GM12864 (cell line): ENCODE measurements at regions not wholly inside any gene's neighbourhood (a gene's known extent, or its start where the extent isn't known, plus 50 kb on each side); places are given as distances from the start of the nearest gene placed in this dataset.

Experiments used
- DNase-seq: peaks from one replicate; pipeline ENCODE4 v3.0.0-alpha.2; 2011; ENCODE audit warnings: low read depth
- H3K4me3 ChIP-seq: 2 replicates; pipeline ENCODE4 v1.5.1; 2011; ENCODE audit warnings: mild to moderate bottlenecking, low read depth, low read length, control low read depth
- CTCF ChIP-seq: IDR thresholded peaks from 2 replicates; pipeline ENCODE4 v1.5.1; 2011; ENCODE audit warnings: low read depth, mild to moderate bottlenecking, moderate library complexity, low read length, control low read depth, inconsistent platforms; ENCODE audit errors: missing control alignments

- no peak overlapping the region for H3K4me3 ChIP-seq
- no peak for TF ChIP-seq CTCF
- no peak for DNase-seq
These were observed 457.7 kb upstream of the SPRY2 start for GRCh38 chr13:80798576-80799133.

- no peak for DNase-seq
- no peak for TF ChIP-seq CTCF
- H3K4me3 ChIP-seq, result no peak overlapping the region
These were observed 446.7 kb upstream of the SPRY2 start for GRCh38 chr13:80787604-80788003.

DNA sequence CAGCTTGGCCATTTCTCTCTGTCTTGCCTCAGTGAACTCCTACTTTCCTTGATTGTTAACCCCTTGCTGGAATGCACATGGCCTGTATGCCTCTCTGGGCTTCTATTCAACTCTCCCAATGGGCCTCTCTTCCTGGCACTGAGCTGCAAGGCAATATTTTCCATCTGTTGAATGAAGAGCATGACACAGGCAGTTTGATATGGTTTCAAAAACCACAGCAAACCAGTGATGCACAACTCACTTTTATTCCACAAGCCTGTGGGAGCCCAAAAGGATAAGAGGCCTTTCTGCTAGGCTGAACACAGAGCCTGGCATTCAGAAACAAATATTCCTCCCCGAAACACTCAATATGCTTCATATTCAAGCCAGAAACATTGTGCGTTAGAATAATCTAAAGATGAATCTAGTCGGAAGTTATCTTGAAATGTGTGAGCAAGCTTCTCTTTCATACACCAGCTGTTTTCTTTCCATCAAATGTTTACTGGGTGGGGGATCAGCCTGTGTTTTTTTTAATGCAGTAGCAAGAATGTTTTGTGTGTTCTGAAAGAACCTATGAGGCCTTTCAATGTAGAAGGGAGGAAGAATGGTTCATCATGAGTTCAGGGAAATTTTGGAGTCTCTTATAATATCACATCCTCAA is 443.1 kb upstream of the SPRY2 start:
- no peak for DNase-seq
- TF ChIP-seq CTCF, result no peak
- no peak overlapping the region for H3K4me3 ChIP-seq

- TF ChIP-seq CTCF, result no peak
- no peak for DNase-seq
- no peak overlapping the region for H3K4me3 ChIP-seq
These were observed 441.5 kb upstream of the SPRY2 start for GRCh38 chr13:80782441-80782840.

GRCh38 chr13:80778297-80778696 is 437.4 kb upstream of the SPRY2 start:
- no peak overlapping the region for H3K4me3 ChIP-seq
- no peak for TF ChIP-seq CTCF

GRCh38 chr13:80757694-80758093 is 416.8 kb upstream of the SPRY2 start:
- TF ChIP-seq CTCF, result no peak
- DNase-seq, result no peak
- no peak overlapping the region for H3K4me3 ChIP-seq

More at GRCh38 chr13:80778297-80778696, 437.4 kb upstream of the SPRY2 start:
- no peak for DNase-seq

GRCh38 chr13:80755910-80756309 is 415.0 kb upstream of the SPRY2 start:
- no peak overlapping the region for H3K4me3 ChIP-seq

More at GRCh38 chr13:80755910-80756309, 415.0 kb upstream of the SPRY2 start:
- no peak for DNase-seq
- TF ChIP-seq CTCF, result no peak
